Thyroid gland (tissue), 4 donors: ENCODE measurements at regions not wholly inside any gene's neighbourhood (a gene's known extent, or its start where the extent isn't known, plus 50 kb on each side); places are given as distances from the start of the nearest gene placed in this dataset.

Experiments used
- CTCF ChIP-seq, 6 experiments: fragments of 200-600 bp in 3 of 6; fragments of 450-650 bp in 3 of 6; sonication (generic) in 3 of 6; IDR thresholded peaks; one replicate each; pipeline ENCODE4 v1.5.1; 2016 to 2019; ENCODE audit warnings: antibody characterized with exemption in 6 of 6, mild to moderate bottlenecking in 2 of 6, inconsistent platforms in 1 of 6, moderate library complexity in 1 of 6
- POLR2A ChIP-seq, 2 donors: fragments of 450-650 bp; IDR thresholded peaks; one replicate each; pipeline ENCODE4 v1.6.1; 2017; ENCODE audit warnings: antibody characterized with exemption in 2 of 2, mild to moderate bottlenecking in 2 of 2, moderate library complexity in 1 of 2

- TF ChIP-seq CTCF (IDR thresholded peaks at IDR 0.05) (no peak), POLR2A (IDR thresholded peaks at IDR 0.05) (no peak)
These were observed 210.7 kb downstream of the EFCAB11 start for GRCh38 chr14:89743828-89744227.
